ENCODE measurements at regions not wholly inside any gene's neighbourhood (a gene's known extent, or its start where the extent isn't known, plus 50 kb on each side); places are given as distances from the start of the nearest gene placed in this dataset.

DNA sequence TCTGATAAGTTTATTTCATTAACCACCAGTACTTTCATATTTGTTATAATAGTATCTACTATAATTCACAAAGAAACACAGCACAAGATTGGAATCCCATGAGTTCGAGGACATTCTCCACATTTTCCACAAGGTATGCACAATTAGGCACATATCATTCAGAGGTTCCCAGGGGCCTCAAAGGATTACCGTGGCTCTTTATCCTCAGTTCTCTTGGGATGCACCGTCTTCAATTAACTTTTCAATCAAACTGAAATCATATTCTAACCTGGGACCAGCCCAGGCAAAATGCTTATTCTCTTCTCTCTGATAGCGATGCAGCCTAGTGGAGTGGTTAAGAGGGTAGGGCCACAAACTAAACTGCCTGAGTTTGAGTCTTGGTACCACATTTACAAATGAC, 242.6 kb upstream of the RASGEF1B start:
- DNase-seq (ENCODE audit: insufficient read length), result no peak
- no peak for FAIRE-seq
- TF ChIP-seq POLR2AphosphoS5 (IDR thresholded peaks at IDR 0.05; ENCODE audit: low read depth, low read length) (no peak), TAF1 (IDR thresholded peaks at IDR 0.05; ENCODE audit: borderline replicate concordance, low read depth, low read length) (no peak), POLR2A (IDR thresholded peaks at IDR 0.05; ENCODE audit: low read depth, low read length) (no peak)

DNA sequence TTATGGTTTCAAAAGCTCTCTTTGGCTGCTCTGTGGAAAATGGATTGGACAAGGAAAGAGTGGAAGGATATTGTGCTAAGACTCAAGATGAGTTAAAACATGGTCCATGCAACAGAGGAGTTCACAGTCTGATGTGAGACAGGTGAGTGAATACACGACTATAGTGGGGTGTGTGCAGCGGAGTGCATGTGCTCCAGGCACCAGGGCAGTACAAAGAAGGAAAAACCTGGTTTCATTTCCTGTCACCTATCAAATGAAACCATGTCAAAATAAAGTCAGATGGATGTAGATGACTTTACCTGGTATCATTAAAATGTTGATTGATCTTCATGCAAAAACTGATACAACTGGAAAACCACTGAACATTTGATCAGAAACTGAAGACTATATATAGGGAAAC, 241.0 kb upstream of the RASGEF1B start:
- TF ChIP-seq POLR2AphosphoS5 (IDR thresholded peaks at IDR 0.05; ENCODE audit: low read depth, low read length) (no peak), TAF1 (IDR thresholded peaks at IDR 0.05; ENCODE audit: borderline replicate concordance, low read depth, low read length) (no peak), POLR2A (IDR thresholded peaks at IDR 0.05; ENCODE audit: low read depth, low read length) (no peak)
- DNase-seq (ENCODE audit: insufficient read length), result no peak
- FAIRE-seq, result no peak

DNA sequence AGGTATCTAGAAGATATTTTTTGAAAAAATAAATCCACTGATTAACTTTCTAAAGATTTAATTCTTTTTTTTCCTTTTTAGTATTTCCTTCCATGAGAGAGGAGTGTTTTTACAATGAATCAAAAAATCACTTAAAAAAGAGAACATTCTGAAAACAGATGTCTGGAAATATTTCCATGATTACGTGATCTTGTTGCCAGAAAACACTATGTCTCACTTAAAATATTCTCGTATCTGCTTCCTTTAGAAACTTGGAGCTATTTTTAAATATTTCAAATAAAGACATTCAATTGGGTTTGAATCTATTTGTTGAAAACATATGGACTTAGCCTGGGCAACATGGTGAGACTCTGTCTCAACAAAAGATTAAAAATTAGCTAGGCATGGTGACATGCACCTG, 232.8 kb upstream of the RASGEF1B start:
- DNase-seq (ENCODE audit: insufficient read length) (no peak), FAIRE-seq (no peak)
- TF ChIP-seq POLR2AphosphoS5 (IDR thresholded peaks at IDR 0.05; ENCODE audit: low read depth, low read length) (no peak), POLR2A (IDR thresholded peaks at IDR 0.05; ENCODE audit: low read depth, low read length) (no peak), TAF1 (IDR thresholded peaks at IDR 0.05; ENCODE audit: borderline replicate concordance, low read depth, low read length) (no peak)

DNA sequence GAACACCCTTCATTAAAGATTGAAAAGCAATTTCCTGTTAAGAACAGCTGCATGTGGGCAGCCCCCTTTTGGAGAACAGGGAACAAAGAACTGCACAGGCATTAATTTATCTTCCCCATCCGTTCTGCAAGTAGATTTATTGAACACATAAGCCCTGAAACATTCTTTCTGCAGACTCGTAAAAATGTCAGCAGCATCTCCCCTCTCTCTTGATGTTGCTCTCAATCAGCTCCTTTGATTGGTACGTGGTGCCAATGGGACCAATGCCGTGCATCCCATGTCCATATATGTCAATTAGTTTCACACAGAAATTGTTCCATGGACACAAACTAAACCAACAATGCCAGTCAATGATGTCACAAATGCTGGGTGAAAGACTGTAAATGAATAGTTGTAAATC, 228.5 kb upstream of the RASGEF1B start:
- FAIRE-seq (no peak), DNase-seq (ENCODE audit: insufficient read length) (no peak)
- TF ChIP-seq POLR2A (IDR thresholded peaks at IDR 0.05; ENCODE audit: low read depth, low read length), result no peak
- TF ChIP-seq POLR2AphosphoS5 (IDR thresholded peaks at IDR 0.05; ENCODE audit: low read depth, low read length), result no peak
- no peak for TF ChIP-seq TAF1 (IDR thresholded peaks at IDR 0.05; ENCODE audit: borderline replicate concordance, low read depth, low read length)

DNA sequence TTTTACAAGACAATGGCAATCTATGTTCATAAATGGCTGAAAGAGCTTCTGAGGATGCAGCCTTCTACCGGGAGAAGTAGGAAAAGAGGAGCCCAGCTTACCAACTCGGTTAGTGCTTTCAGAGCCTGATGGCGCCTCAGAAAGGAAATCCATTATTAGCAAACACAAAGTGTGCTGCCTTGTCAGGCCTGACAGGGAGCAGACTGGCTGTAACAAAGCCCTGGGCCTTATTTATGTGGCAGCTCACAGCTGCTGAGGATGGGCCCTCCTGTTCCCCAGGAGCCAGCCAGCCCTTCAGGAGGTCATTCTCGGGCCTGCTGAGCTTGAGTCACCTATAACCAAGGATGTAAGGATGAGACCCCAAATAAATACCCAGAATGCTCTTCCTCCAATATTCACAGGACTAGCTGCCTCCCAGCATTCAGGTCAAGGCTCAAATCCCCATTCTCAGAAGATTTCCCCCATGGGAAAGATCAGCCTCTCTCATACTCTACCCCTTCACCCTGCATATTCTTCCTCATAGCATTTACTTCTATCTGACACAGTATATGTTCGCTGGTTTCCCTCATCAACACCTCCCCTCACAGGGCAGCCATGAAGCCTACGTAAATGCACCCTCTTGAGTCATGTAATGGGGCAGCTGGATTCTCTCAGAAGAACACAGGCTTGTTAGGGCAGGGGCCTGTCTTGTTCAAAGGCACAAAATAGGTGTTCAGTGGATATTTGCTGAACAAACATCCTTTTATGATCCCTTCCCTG, 227.0 kb upstream of the RASGEF1B start:
- DNase-seq (ENCODE audit: insufficient read length), result no peak
- no peak for FAIRE-seq

DNA sequence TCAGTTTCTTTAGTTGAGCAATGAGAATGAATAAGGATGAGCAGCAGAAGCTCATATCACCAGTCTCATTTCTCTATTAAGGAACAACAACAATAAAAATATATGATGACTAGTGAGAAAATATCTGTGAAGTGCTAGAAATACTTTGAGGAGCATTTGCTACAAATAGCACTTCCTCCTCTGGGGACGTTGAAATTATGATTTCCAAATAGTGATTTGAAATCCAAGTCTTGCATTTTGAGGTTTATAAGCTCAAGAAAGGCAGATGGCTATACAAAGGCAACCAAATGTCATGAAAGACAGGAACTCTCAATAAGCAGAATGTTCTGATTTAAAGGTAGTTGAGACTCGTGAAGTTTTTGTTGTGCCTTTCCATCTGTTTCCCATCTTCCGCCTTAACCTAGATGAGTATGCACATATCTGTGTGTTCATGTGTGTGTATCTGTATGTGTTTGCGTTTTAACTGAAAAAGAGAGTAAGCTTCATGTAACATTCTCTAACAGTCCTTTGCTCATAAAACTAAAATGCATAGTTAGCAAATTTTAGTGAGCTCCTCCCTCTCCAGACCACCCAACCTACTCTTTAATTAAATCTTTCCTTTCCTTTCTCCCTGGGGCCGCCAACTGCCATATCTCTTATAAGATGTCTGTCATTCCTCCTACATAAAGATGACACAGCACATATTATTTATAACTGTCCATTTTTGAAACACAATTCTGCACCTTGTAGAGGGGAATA, 222.6 kb upstream of the RASGEF1B start:
- no peak for TF ChIP-seq POLR2A (IDR thresholded peaks at IDR 0.05; ENCODE audit: low read depth, low read length)
- no peak for TF ChIP-seq TAF1 (IDR thresholded peaks at IDR 0.05; ENCODE audit: borderline replicate concordance, low read depth, low read length)
- no peak for TF ChIP-seq POLR2AphosphoS5 (IDR thresholded peaks at IDR 0.05; ENCODE audit: low read depth, low read length)
- FAIRE-seq (no peak), DNase-seq (ENCODE audit: insufficient read length) (no peak)

More for the DNA sequence above, 227.0 kb upstream of the RASGEF1B start:
- TF ChIP-seq POLR2A (IDR thresholded peaks at IDR 0.05; ENCODE audit: low read depth, low read length) (no peak), POLR2AphosphoS5 (IDR thresholded peaks at IDR 0.05; ENCODE audit: low read depth, low read length) (no peak), TAF1 (IDR thresholded peaks at IDR 0.05; ENCODE audit: borderline replicate concordance, low read depth, low read length) (no peak)

DNA sequence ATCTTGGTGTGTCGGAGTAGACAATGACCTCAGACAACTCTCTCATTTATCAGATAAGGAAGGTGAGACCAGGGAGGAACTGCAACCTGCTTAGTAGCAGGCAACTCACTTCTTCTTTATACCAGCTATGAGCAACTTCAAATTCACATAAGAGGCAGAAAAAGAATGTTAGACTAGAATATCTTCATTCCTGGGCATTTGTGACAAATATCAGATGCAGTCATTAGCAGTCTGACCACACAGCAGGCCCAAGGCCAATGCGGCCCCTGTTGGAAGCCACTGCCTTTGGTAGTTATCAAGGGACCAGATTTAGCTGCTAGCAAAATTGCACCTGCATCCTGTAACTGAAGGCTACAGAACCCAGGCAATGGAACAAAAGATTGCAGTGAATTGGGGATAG, 219.2 kb upstream of the RASGEF1B start:
- TF ChIP-seq POLR2A (IDR thresholded peaks at IDR 0.05; ENCODE audit: low read depth, low read length) (no peak), TAF1 (IDR thresholded peaks at IDR 0.05; ENCODE audit: borderline replicate concordance, low read depth, low read length) (no peak), POLR2AphosphoS5 (IDR thresholded peaks at IDR 0.05; ENCODE audit: low read depth, low read length) (no peak)
- DNase-seq (ENCODE audit: insufficient read length), result no peak
- FAIRE-seq, result no peak

DNA sequence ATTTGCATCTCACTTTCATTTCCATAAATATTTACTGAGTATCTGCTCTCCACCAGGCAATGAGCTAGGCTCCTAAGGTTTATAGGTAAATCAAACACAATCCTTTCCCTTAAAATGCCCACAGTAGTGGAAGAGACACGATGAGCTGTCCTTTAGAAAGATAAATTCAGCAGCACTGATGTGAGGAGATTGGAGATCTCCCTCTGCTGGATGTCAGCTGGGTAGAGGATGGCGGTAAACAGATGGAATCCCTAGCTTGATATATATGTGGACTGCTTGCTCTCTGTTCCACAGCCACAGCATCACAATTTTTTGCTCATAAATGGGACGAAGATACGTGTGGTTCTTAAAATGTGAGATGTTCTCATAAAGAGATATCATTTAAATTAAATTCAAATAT, 216.4 kb upstream of the RASGEF1B start:
- FAIRE-seq (no peak), DNase-seq (ENCODE audit: insufficient read length) (no peak)
- TF ChIP-seq TAF1 (IDR thresholded peaks at IDR 0.05; ENCODE audit: borderline replicate concordance, low read depth, low read length) (no peak), POLR2A (IDR thresholded peaks at IDR 0.05; ENCODE audit: low read depth, low read length) (no peak), POLR2AphosphoS5 (IDR thresholded peaks at IDR 0.05; ENCODE audit: low read depth, low read length) (no peak)

DNA sequence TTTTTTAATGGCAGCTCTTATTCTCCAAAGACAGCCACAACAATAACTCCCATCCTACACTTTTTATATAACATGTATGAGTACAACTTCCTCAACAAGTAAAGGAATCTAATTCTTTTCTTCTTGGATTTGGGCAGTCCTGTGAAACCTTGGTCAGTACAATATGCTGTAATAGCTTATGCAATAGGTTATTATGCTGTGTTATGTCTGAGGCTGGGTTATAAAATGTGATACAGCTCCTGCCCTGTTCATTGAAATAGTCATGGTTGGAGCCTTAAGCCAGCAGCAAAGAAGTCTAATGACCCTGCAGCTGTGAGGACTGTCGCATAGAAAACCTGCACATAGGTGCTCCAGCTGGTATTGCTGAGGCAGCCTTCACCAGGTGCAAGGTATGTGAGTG, 215.8 kb upstream of the RASGEF1B start:
- DNase-seq (ENCODE audit: insufficient read length), result no peak
- TF ChIP-seq TAF1 (IDR thresholded peaks at IDR 0.05; ENCODE audit: borderline replicate concordance, low read depth, low read length), result no peak
- no peak for TF ChIP-seq POLR2AphosphoS5 (IDR thresholded peaks at IDR 0.05; ENCODE audit: low read depth, low read length)
- TF ChIP-seq POLR2A (IDR thresholded peaks at IDR 0.05; ENCODE audit: low read depth, low read length), result no peak
- no peak for FAIRE-seq

DNA sequence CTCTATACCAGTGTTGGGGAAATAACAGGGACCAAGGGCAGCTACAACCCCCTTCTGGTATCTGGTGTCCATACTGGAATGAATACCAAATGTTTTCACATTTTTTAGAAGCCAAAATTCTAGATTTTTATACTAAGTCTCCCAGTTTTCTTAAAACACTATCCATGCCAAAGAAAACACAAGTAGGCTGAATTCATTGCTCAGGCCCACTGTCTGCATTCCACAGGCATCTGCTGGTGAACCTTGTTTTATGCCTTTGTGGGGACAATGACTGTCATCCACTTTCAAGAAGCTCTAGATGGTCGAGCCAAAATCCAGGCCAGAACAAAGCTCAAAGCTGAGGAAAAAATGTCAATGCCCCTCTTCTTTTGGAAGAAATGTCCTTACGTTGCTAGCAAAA, 213.4 kb upstream of the RASGEF1B start:
- FAIRE-seq (no peak), DNase-seq (ENCODE audit: insufficient read length) (no peak)
- TF ChIP-seq POLR2A (IDR thresholded peaks at IDR 0.05; ENCODE audit: low read depth, low read length) (no peak), POLR2AphosphoS5 (IDR thresholded peaks at IDR 0.05; ENCODE audit: low read depth, low read length) (no peak), TAF1 (IDR thresholded peaks at IDR 0.05; ENCODE audit: borderline replicate concordance, low read depth, low read length) (no peak)

DNA sequence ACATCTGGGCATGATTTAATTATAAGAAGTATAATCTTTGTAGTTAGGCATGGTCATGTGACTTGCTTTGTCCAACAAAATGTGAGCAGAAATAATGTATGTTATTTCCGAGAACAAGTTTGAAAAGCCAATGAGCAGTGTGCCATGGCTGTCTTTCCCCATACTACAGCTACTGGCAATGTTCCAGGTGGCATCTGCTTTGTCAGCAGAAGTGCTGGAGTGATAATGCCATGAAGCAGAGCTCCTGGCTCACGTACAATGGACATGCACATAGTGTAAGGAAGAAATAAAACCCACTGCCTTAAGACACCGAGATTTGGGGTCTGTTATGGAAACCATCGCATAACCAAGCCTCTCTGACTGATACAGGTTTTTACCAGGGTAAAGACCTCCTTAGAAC, 212.6 kb upstream of the RASGEF1B start:
- DNase-seq (ENCODE audit: insufficient read length) (no peak), FAIRE-seq (no peak)
- TF ChIP-seq POLR2AphosphoS5 (IDR thresholded peaks at IDR 0.05; ENCODE audit: low read depth, low read length), result no peak
- TF ChIP-seq TAF1 (IDR thresholded peaks at IDR 0.05; ENCODE audit: borderline replicate concordance, low read depth, low read length), result no peak
- no peak for TF ChIP-seq POLR2A (IDR thresholded peaks at IDR 0.05; ENCODE audit: low read depth, low read length)

DNA sequence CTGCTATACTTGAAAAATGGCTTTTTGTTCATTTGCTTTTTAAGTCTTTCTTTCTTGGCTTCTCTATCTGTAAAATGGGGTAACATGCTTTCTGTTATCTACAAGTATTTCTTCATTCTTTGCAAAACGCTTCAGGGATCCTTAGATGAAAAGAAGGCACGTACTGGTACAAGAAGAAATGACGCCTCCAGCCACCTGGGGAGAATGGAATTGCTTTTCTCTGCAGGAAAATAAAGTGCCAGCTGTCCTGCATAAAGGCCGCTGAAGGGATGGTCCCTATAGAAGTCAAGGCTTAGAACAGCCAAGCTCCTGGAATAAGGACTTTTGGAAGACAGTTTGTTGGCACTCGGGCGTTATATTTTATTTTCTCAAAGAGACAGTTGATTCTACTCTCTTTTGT, 210.8 kb upstream of the RASGEF1B start:
- TF ChIP-seq POLR2AphosphoS5 (IDR thresholded peaks at IDR 0.05; ENCODE audit: low read depth, low read length) (no peak), TAF1 (IDR thresholded peaks at IDR 0.05; ENCODE audit: borderline replicate concordance, low read depth, low read length) (no peak), POLR2A (IDR thresholded peaks at IDR 0.05; ENCODE audit: low read depth, low read length) (no peak)
- no peak for DNase-seq (ENCODE audit: insufficient read length)
- no peak for FAIRE-seq
